ENCODE measurements at regions not wholly inside any gene's neighbourhood (a gene's known extent, or its start where the extent isn't known, plus 50 kb on each side); places are given as distances from the start of the nearest gene placed in this dataset.

DNA sequence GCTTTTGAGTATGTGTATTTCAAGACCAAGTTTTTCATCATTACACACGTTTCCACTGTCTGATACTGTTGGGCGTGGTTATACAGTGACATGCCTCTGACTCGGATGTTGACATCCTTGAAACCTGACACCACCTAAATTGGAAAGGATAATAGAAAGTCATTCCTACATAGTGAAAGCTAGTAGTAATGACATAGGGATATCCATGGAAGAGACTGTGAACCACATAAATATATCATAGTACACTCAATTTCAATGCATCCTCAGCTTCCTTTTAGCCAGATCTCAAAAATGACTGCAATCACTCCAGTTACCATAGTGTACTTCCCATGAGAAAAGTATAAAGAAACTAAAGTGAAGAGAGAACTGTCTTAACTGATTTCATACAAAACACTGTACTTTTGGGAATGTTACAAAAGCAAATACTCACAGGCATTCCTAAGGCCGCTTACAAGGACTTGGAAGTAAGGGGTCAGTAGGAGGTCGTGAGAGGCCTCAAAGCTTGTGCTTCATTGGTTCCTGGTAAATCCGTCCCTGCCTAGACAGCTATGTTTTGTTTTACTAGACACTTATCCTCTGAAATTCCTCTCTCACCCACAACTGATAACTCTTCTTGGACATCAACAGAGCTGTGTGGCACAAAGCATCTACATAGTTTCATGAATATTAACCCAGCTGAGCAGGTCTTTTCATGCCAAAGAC lies 71.8 kb upstream of the VWDE start:
- TF ChIP-seq, protein P1, sequence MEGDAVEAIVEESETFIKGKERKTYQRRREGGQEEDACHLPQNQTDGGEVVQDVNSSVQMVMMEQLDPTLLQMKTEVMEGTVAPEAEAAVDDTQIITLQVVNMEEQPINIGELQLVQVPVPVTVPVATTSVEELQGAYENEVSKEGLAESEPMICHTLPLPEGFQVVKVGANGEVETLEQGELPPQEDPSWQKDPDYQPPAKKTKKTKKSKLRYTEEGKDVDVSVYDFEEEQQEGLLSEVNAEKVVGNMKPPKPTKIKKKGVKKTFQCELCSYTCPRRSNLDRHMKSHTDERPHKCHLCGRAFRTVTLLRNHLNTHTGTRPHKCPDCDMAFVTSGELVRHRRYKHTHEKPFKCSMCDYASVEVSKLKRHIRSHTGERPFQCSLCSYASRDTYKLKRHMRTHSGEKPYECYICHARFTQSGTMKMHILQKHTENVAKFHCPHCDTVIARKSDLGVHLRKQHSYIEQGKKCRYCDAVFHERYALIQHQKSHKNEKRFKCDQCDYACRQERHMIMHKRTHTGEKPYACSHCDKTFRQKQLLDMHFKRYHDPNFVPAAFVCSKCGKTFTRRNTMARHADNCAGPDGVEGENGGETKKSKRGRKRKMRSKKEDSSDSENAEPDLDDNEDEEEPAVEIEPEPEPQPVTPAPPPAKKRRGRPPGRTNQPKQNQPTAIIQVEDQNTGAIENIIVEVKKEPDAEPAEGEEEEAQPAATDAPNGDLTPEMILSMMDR (IDR thresholded peaks at IDR 0.05; ENCODE audit: insufficient read depth, low read length): no peak
- peak; percentile 51 for DNase-seq (ENCODE audit: low read depth)
- H3K4me3 ChIP-seq (ENCODE audit: low read depth, low read length): no peak overlapping the region

DNA sequence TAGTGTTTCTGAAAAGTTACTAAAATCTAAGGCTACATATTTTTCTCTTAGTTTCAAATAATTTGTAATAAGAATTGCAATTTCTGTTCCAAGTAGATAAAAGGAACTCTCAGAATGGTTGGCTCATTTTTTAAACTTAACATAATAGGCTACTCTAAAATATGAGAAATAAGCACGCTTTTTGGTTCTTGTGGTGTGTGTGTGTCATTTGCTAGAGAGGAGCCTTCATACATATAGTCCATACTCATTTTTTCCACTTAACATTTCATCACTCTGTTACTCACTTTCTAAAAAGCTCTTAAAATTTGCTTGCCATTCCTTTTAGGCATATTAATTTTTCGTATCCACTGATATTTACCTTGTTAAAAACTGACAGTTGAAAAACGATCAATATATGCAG lies 74.0 kb upstream of the VWDE start:
- no peak for DNase-seq (ENCODE audit: low read depth)
- H3K4me3 ChIP-seq (ENCODE audit: low read depth, low read length): no peak overlapping the region
- TF ChIP-seq, protein P1 (IDR thresholded peaks at IDR 0.05; ENCODE audit: insufficient read depth, low read length): no peak

DNA sequence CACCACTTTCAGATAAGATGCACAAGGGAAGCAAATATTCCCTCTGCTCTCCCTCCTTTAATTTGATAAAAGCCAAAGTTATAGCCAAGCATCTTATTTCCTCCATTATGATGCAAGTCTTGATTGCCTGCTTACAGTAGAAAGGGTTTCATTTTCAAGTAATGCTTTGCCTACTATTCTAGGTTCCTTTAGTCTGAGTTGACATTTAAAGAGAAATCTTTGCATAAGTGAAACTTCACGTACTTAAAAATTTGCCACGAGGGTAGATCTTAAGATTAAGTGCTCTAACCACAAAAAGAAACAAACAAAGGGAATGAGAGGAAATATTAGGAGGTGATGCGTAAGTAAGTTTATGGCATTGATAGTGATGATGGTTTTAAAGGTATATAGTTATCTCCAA lies 78.1 kb upstream of the VWDE start:
- TF ChIP-seq, protein P1 (IDR thresholded peaks at IDR 0.05; ENCODE audit: insufficient read depth, low read length): no peak
- H3K4me3 ChIP-seq (ENCODE audit: low read depth, low read length): no peak overlapping the region
- no peak for DNase-seq (ENCODE audit: low read depth)

DNA sequence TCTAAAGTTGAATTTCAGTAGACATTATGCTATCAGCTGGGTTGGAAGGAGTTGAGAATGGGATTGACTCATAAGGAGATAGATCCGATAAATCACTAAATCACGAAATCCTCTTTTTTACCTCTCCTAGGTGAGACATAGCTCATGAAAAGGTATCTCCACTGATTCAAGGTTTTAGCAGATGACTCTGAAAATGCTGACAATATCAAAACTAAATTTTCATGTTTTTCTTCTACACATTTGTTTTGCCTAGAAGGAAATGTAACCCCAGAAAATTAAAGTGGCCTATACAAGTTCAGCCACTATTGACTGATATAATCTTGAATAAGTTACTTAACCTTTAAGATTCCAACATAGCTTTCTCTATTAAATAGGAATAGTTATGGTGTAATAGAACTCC lies 82.2 kb upstream of the VWDE start:
- TF ChIP-seq, protein P1 (IDR thresholded peaks at IDR 0.05; ENCODE audit: insufficient read depth, low read length): no peak
- DNase-seq (ENCODE audit: low read depth): no peak
- H3K4me3 ChIP-seq (ENCODE audit: low read depth, low read length): no peak overlapping the region

DNA sequence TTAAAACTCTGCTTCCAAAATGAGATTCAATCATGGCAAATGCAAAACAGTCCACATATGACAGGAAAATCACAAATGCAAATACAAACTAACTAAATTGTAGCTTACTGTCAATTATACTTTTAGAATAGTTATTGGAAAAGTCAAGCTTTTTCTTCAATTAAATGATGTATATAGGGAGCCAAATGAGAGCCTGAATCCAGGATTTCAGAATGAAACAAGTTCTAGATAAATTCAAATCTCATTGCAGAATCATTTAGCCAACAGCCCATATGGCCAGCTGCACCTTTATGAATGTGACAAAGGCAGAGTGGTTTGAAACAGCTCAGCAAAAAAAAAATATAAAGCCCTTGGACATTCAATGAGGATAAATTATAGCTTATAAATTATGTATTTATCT lies 82.2 kb upstream of the SCIN start:
- no peak for DNase-seq (ENCODE audit: low read depth)
- TF ChIP-seq, protein P1 (IDR thresholded peaks at IDR 0.05; ENCODE audit: insufficient read depth, low read length): no peak
- H3K4me3 ChIP-seq (ENCODE audit: low read depth, low read length): no peak overlapping the region

DNA sequence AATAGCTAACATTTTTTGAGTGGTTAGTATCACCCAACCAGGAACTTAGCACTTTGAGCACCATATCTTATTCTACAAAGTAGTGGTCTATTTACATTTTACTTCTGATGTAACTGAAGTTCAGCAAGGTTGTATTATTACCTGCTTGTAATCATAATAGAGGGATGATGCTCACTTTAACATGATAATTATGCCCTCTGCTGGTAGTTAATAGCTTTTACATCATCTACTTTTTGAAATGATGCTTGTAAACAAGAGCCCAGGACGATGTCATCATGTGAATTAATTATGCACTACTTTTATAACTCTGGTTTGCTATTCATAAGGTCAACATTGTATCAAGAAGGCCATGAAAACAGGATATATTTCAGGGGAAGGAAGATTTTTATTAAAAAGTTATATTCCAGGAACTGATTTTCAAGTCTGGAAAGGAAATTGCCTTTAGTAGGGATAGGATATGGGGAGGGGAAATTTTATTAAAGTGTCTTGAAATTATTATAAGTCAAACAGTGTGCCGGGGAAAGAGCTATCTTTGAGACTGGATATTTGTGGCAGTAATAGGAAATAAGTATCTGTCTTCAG lies 80.3 kb upstream of the SCIN start:
- TF ChIP-seq, protein P1 (IDR thresholded peaks at IDR 0.05; ENCODE audit: insufficient read depth, low read length): peak; percentile 41
- no peak overlapping the region for H3K4me3 ChIP-seq (ENCODE audit: low read depth, low read length)
- peak; percentile 37 for DNase-seq (ENCODE audit: low read depth)

Measured in fibroblast of the aortic adventitia (primary cell).